ENCODE measurements at regions not wholly inside any gene's neighbourhood (a gene's known extent, or its start where the extent isn't known, plus 50 kb on each side); places are given as distances from the start of the nearest gene placed in this dataset.

- Histone ChIP-seq H3K4me3 (no peak overlapping the region), H3K4me1 (peaks cover 0 to 43% (median 39%) of the 10 kb centered on the region in 4 donors), H3K27me3 (no peaks in the 10 kb centered on the region), H3K36me3 (no peaks in the 10 kb centered on the region), H3K27ac (replicated peaks in 1 of 4) (peak overlapping the region; percentile 44 to 71 (median 57)), H3K9me3 (no peaks in the 10 kb centered on the region)
- intact Hi-C loops (cut with DNase I) = no loop called here
- WGBS = 33% methylated on average over 1 of the region's 1 CpG
- DNase-seq (ENCODE audit: extremely low spot score) = no peak
- TF ChIP-seq CTCF (IDR thresholded peaks at IDR 0.05) (no peak), EP300 (IDR thresholded peaks at IDR 0.05) (no peak), POLR2AphosphoS5 (IDR thresholded peaks at IDR 0.05) (no peak), POLR2A (IDR thresholded peaks at IDR 0.05; ENCODE audit: low read depth) (no peak)
Observed at GRCh38 chr4:142927721-142928120, 81.6 kb upstream of the INPP4B start.

GRCh38 chr4:142929526-142929925 lies 83.4 kb upstream of the INPP4B start:
- H3K27me3 ChIP-seq = no peaks in the 10 kb centered on the region
- H3K27ac ChIP-seq (replicated peaks in 1 of 4) = no peak overlapping the region
- intact Hi-C loops (cut with DNase I) = no loop called here
- H3K4me3 ChIP-seq = no peak overlapping the region
- no peak for DNase-seq (ENCODE audit: extremely low spot score)
- TF ChIP-seq CTCF (IDR thresholded peaks at IDR 0.05) = no peak
- TF ChIP-seq EP300 (IDR thresholded peaks at IDR 0.05) = no peak
- TF ChIP-seq POLR2AphosphoS5 (IDR thresholded peaks at IDR 0.05) = no peak
- no peak for TF ChIP-seq POLR2A (IDR thresholded peaks at IDR 0.05; ENCODE audit: low read depth)
- H3K9me3 ChIP-seq = no peaks in the 10 kb centered on the region
- 71% methylated on average over 3 of the region's 3 CpGs for WGBS
- no peaks in the 10 kb centered on the region for H3K36me3 ChIP-seq
- H3K4me1 ChIP-seq = peaks cover 0 to 28% (median 27%) of the 10 kb centered on the region in 4 donors

GRCh38 chr4:142933207-142933606 lies 87.1 kb upstream of the INPP4B start:
- H3K9me3 ChIP-seq = no peaks in the 10 kb centered on the region

GRCh38 chr4:142940425-142941330 lies 94.6 kb upstream of the INPP4B start:
- DNase-seq (ENCODE audit: extremely low spot score) = no peak
- intact Hi-C loops (cut with DNase I) = no loop called here
- Histone ChIP-seq H3K27me3 (no peaks in the 10 kb centered on the region), H3K27ac (replicated peaks in 1 of 4) (no peak overlapping the region), H3K9me3 (no peaks in the 10 kb centered on the region), H3K36me3 (no peaks in the 10 kb centered on the region), H3K4me3 (no peak overlapping the region), H3K4me1 (peaks cover 0 to 3% (median 0%) of the 10 kb centered on the region in 4 donors)
- TF ChIP-seq POLR2A (IDR thresholded peaks at IDR 0.05; ENCODE audit: low read depth) (no peak), EP300 (IDR thresholded peaks at IDR 0.05) (no peak), CTCF (IDR thresholded peaks at IDR 0.05) (no peak), POLR2AphosphoS5 (IDR thresholded peaks at IDR 0.05) (no peak)
- WGBS = 66% methylated on average over 6 of the region's 6 CpGs

More at GRCh38 chr4:142933207-142933606, 87.1 kb upstream of the INPP4B start:
- DNase-seq (ENCODE audit: extremely low spot score) = no peak
- intact Hi-C loops (cut with DNase I) = no loop called here
- Histone ChIP-seq H3K27me3 (no peaks in the 10 kb centered on the region), H3K27ac (replicated peaks in 1 of 4) (no peak overlapping the region), H3K36me3 (no peaks in the 10 kb centered on the region), H3K4me1 (peaks cover 0 to 3% (median 2%) of the 10 kb centered on the region in 4 donors), H3K4me3 (no peak overlapping the region)
- WGBS = 84% methylated on average over 5 of the region's 5 CpGs
- no peak for TF ChIP-seq CTCF (IDR thresholded peaks at IDR 0.05)
- no peak for TF ChIP-seq POLR2A (IDR thresholded peaks at IDR 0.05; ENCODE audit: low read depth)
- TF ChIP-seq EP300 (IDR thresholded peaks at IDR 0.05) = no peak
- no peak for TF ChIP-seq POLR2AphosphoS5 (IDR thresholded peaks at IDR 0.05)
